ENCODE measurements at regions not wholly inside any gene's neighbourhood (a gene's known extent, or its start where the extent isn't known, plus 50 kb on each side); places are given as distances from the start of the nearest gene placed in this dataset.

DNA sequence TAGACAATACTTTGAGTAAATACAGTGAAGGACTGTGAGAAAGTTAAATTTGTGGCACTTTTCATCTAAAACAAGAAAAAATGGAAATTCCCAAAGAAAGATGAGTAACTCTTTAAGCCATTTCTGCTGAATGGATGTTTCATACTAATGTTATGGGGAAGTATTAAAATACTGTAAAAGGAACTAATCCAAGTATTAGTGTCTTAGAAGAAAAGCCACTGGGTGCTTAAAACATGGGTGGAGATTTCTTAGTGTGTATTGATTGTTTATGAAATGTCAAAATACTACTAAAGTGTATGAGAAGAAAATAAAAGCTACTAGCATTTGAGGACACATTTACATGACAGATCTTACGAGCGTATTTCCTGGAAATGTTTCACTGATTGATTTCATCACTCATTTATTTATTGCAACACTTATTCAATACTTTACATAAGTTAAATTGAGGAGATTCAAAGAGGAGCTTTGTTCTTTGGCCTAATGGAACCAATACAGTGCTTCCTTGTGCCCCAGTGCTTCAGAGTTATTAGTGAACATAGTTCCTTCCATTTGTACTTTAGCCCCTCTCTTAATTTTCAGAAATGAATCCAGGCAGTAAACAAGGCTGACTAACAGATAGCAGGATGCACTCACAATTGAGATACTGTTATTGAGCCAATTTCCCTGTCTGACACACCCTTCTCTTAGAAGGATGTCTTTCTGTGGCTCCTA is 155.5 kb upstream of the AHR start:
- no peaks in the 10 kb centered on the region for H3K27me3 ChIP-seq (replicated peaks; ENCODE audit: insufficient read depth)
- H3K79me2 ChIP-seq (ENCODE audit: insufficient read depth), result no peaks in the 10 kb centered on the region
- no peaks in the 10 kb centered on the region for H3K9me3 ChIP-seq (ENCODE audit: low read depth)
- peaks cover 21% of the 10 kb centered on the region for H3F3A ChIP-seq (ENCODE audit: insufficient read depth)
- peak overlapping the region; percentile 65 for H3K4me3 ChIP-seq
- in situ Hi-C loops (cut with MboI), result no loop called here
- H3K4me1 ChIP-seq (ENCODE audit: insufficient read depth), result peaks cover 35% of the 10 kb centered on the region
- peak overlapping the region; percentile 65 for H3K9ac ChIP-seq
- H3K9me2 ChIP-seq (ENCODE audit: insufficient read depth), result no peaks in the 10 kb centered on the region; the same call in 1 of the 2 replicates
- DNase-seq, result peak; percentile 68
- peak overlapping the region; percentile 89 for H3K4me2 ChIP-seq (ENCODE audit: unreplicated experiment)
- H3K36me3 ChIP-seq (ENCODE audit: low read depth), result no peaks in the 10 kb centered on the region
- H3K27ac ChIP-seq, result peak overlapping the region; percentile 73
- no peaks in the 10 kb centered on the region for H4K20me1 ChIP-seq (ENCODE audit: insufficient read depth)
- peak overlapping the region; percentile 87 for H2AFZ ChIP-seq
- WGBS, 2 experiments (ENCODE audit: low coverage in 1 of 2, low lambda C conversion rate in 2 of 2, missing lambda C conversion rate in 2 of 2), result 13 to 21% methylated on average over 2 of the region's 2 CpGs
- TF ChIP-seq EZH2 (IDR thresholded peaks at IDR 0.05; ENCODE audit: insufficient read depth, poor library complexity, severe bottlenecking), result no peak
- no peak for TF ChIP-seq EZH2phosphoT487 (IDR thresholded peaks at IDR 0.05; ENCODE audit: insufficient read depth, low read depth)

- Histone ChIP-seq H3K9ac (no peak overlapping the region), H3K27me3 (replicated peaks; ENCODE audit: insufficient read depth) (no peaks in the 10 kb centered on the region), H3K79me2 (ENCODE audit: insufficient read depth) (no peaks in the 10 kb centered on the region), H3K9me3 (ENCODE audit: low read depth) (no peaks in the 10 kb centered on the region), H3K27ac (peak overlapping the region; percentile 20; the same call in 1 of the 2 replicates), H2AFZ (no peak overlapping the region), H3K36me3 (ENCODE audit: low read depth) (no peaks in the 10 kb centered on the region), H3K4me3 (no peak overlapping the region), H3K9me2 (ENCODE audit: insufficient read depth) (no peaks in the 10 kb centered on the region), H3K4me1 (ENCODE audit: insufficient read depth) (peaks cover 35% of the 10 kb centered on the region), H3K4me2 (ENCODE audit: unreplicated experiment) (peak overlapping the region; percentile 89), H3F3A (ENCODE audit: insufficient read depth) (peaks cover 21% of the 10 kb centered on the region), H4K20me1 (ENCODE audit: insufficient read depth) (no peaks in the 10 kb centered on the region)
- TF ChIP-seq EZH2 (IDR thresholded peaks at IDR 0.05; ENCODE audit: insufficient read depth, poor library complexity, severe bottlenecking) (no peak), EZH2phosphoT487 (IDR thresholded peaks at IDR 0.05; ENCODE audit: insufficient read depth, low read depth) (no peak)
- in situ Hi-C loops (cut with MboI), result no loop called here
- peak; percentile 88 for DNase-seq
- 52 to 63% methylated on average over 4 of the region's 4 CpGs for WGBS, 2 experiments (ENCODE audit: low coverage in 1 of 2, low lambda C conversion rate in 2 of 2, missing lambda C conversion rate in 2 of 2)
Measured at GRCh38 chr7:17144322-17144721, 154.1 kb upstream of the AHR start.

GRCh38 chr7:17146621-17147020 is 151.8 kb upstream of the AHR start:
- Histone ChIP-seq H3K4me1 (ENCODE audit: insufficient read depth) (peaks cover 27% of the 10 kb centered on the region), H4K20me1 (ENCODE audit: insufficient read depth) (no peaks in the 10 kb centered on the region), H3K27ac (no peak overlapping the region), H3K79me2 (ENCODE audit: insufficient read depth) (no peaks in the 10 kb centered on the region), H3K4me2 (ENCODE audit: unreplicated experiment) (no peak overlapping the region), H3K9me3 (ENCODE audit: low read depth) (no peaks in the 10 kb centered on the region), H3K36me3 (ENCODE audit: low read depth) (no peaks in the 10 kb centered on the region), H3F3A (ENCODE audit: insufficient read depth) (peaks cover 21% of the 10 kb centered on the region), H3K4me3 (no peak overlapping the region), H3K9ac (no peak overlapping the region), H3K27me3 (replicated peaks; ENCODE audit: insufficient read depth) (no peaks in the 10 kb centered on the region), H3K9me2 (ENCODE audit: insufficient read depth) (no peaks in the 10 kb centered on the region), H2AFZ (no peak overlapping the region)
- WGBS, 2 experiments (ENCODE audit: low coverage in 1 of 2, low lambda C conversion rate in 2 of 2, missing lambda C conversion rate in 2 of 2), result 89 to 93% methylated on average over 4 of the region's 4 CpGs
- DNase-seq, result no peak
- in situ Hi-C loops (cut with MboI), result no loop called here
- TF ChIP-seq EZH2 (IDR thresholded peaks at IDR 0.05; ENCODE audit: insufficient read depth, poor library complexity, severe bottlenecking), result no peak

DNA sequence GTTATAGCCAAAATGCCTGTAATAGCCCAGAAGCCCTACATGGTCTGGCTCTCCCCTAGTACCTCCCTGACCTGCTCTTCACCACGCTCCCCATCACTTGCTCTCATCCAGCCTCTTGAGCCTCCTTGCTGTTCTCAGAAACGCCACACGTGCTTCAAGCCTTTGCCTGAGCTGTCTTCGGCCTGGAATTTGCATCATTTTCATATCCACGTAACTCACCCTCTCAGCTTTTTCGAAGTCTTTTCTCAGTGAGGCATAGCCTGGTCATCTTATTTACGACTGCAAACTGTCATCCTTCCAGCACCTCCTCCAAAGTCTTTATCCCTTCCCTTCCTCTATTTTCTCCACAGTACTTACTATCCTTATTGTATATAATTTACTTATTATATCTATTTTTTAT is 151.0 kb upstream of the AHR start:
- DNase-seq, result peak; percentile 72
- H3K4me3 ChIP-seq, result no peak overlapping the region
- peaks cover 27% of the 10 kb centered on the region for H3K4me1 ChIP-seq (ENCODE audit: insufficient read depth)
- H3K4me2 ChIP-seq (ENCODE audit: unreplicated experiment), result peak overlapping the region; percentile 20
- H3K27ac ChIP-seq, result peak overlapping the region; percentile 19; the same call in 1 of the 2 replicates
- in situ Hi-C loops (cut with MboI), result no loop called here
- H4K20me1 ChIP-seq (ENCODE audit: insufficient read depth), result no peaks in the 10 kb centered on the region
- H3K27me3 ChIP-seq (replicated peaks; ENCODE audit: insufficient read depth), result no peaks in the 10 kb centered on the region
- H3K9ac ChIP-seq, result peak overlapping the region; percentile 11; the same call in 1 of the 2 replicates
- H3K79me2 ChIP-seq (ENCODE audit: insufficient read depth), result no peaks in the 10 kb centered on the region
- no peaks in the 10 kb centered on the region for H3K36me3 ChIP-seq (ENCODE audit: low read depth)
- peak overlapping the region; percentile 62 for H2AFZ ChIP-seq
- H3F3A ChIP-seq (ENCODE audit: insufficient read depth), result peaks cover 21% of the 10 kb centered on the region
- H3K9me2 ChIP-seq (ENCODE audit: insufficient read depth), result no peaks in the 10 kb centered on the region
- no peaks in the 10 kb centered on the region for H3K9me3 ChIP-seq (ENCODE audit: low read depth)
- TF ChIP-seq EZH2 (IDR thresholded peaks at IDR 0.05; ENCODE audit: insufficient read depth, poor library complexity, severe bottlenecking), result no peak
- TF ChIP-seq EZH2phosphoT487 (IDR thresholded peaks at IDR 0.05; ENCODE audit: insufficient read depth, low read depth), result no peak
- 46 to 47% methylated on average over 7 of the region's 7 CpGs for WGBS, 2 experiments (ENCODE audit: low coverage in 1 of 2, low lambda C conversion rate in 2 of 2, missing lambda C conversion rate in 2 of 2)
